ELR (cell line): ENCODE measurements at regions not wholly inside any gene's neighbourhood (a gene's known extent, or its start where the extent isn't known, plus 50 kb on each side); places are given as distances from the start of the nearest gene placed in this dataset.

ENCODE experiments used
- DNase-seq: peaks from one replicate; pipeline ENCODE4 v3.0.0-alpha.2; 2015; ENCODE audit warnings: low read depth

DNA sequence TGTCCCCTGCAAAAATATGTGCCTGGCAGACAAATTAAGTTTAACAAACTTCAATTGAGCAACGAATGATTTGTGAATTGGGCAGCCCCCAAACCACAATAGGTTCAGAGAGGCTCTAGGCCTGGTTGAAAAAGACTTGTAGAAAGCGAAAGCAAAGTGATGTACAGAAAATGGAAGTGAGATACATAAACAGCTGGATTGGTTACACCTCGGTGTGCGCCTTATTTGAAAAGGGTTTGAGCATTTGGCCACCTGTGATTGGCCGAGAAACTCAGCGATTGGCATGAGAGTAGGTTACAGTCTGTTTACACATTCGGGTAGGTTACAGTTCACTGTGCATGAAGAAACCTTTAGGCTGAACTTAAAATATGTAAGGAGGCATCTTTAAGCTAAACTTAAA, 136.9 kb downstream of the CD83 start:
- DNase-seq, result no peak

DNA sequence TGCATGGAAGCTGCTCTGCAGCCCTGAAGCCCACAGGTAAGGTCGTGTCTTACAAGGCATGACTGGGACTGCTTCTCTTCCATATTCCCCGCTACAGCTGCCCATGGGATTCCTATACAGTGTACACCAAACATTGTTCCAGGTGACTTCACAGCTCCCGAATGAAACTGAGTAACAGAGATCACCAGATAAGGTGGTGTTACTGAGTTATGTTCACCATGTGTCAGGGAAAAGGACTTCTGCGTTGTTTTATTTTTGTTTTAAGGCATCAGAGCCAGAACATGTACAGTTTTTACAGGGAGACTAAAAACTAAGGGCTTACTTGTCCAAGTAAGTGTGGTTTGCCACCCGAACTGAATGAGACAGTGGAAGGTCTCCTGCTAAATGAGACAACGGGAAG, 138.3 kb downstream of the CD83 start:
- no peak for DNase-seq

DNA sequence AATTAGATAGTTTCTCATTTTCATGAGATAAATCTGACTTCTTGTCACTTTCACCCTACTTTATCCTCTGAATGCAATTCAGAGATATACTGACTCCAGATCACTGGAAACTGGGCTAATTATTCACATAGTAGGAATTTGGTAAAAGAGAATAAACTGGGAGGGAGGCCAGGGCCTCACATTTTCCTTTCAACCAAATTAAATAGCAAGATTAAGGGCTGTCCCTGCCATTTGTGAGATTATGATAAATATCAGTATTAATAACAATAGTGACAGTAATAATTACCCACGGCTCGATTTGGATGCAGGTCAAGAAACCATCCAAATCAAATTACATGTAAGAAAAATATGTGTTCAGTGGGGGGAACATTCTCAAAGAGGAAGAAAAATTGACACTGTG, 140.5 kb downstream of the CD83 start:
- DNase-seq, result no peak

DNA sequence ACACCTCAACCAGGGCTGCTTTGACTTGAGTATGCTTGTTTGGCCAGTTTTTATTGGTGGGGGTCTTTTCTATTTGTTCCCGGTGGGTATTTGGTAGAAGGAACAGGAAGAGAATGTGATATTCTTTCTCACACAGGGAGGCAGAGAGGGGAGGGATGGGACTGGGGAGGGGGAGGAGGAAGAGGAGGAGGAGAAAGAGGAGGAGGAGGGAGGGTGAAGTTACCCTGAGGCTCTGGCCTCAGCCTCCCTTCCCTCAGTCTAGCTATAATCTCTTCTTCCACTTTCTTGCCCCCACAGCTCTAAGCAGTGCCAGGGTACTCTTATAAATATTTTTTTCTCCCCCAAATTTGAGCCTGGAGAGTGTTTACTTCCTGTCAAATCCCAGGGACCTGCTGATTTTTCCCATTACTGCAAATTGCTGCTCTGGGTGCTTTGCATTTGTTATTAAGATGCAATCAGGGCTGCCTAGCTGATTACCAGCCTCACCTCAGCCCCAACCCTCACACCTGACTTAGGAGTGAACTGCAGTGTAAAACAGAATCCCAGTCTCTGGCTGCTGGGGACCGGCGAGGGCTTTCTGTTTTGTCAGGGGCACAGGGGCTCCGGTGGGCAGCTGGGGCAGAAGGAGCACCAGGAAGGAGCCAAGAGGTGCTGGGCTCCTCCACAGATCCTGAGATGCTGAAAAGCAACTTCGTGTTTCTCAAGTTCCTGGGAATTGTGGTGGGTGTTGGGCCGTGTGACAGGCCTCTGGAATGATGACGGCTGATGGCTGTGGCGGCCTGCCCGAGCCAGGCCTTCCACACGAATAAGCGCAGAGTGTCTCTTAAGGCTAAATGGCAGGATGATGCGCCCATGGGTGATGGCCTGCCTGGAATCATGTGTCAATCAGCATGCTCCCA, 141.4 kb downstream of the CD83 start:
- DNase-seq, result no peak

DNA sequence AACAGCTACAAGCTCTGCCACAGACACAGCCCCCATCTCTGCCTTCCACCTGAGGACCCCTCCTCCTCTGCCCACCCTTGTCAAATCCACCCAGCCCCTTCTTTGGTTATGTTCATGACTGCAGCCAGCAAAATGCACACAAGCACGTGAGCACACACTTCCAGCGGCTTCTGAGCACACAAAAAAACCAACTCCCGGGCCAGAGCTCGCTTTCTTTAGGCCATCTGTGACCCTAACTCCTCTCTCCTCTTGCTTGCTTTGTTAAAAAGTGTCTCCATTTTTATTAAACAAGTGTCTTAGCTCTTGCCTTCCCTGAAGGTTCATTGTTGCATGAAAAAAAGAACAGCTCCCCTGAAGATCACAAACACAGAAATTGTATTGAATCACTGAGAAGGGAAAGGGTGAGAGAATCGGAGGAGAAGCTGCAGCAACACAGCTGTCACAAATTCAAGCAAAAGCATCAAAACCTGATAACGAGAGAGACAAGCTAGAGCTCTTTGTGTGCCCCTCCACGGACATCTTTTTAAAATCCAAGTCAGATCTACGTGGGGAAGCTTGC, 142.1 kb downstream of the CD83 start:
- no peak for DNase-seq

DNA sequence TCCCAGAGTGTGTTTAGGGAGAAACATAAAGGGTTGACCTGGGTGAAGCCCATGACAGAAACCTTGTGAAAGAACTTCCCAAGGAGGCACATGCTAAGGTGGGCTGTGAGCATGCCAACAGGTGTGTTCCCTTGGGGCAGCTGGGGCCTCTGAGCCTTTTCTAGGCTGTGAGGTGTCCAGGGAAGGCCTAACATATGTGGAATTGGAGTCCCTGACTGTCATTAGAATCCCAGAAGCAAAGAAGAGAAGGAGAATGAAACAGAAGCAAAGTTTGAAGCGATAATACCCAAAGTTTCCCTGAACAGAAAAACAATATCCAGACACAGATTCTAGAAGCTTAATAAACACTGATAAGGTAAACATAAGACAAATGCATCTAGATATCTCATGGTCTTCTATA, 143.3 kb downstream of the CD83 start:
- DNase-seq, result no peak

DNA sequence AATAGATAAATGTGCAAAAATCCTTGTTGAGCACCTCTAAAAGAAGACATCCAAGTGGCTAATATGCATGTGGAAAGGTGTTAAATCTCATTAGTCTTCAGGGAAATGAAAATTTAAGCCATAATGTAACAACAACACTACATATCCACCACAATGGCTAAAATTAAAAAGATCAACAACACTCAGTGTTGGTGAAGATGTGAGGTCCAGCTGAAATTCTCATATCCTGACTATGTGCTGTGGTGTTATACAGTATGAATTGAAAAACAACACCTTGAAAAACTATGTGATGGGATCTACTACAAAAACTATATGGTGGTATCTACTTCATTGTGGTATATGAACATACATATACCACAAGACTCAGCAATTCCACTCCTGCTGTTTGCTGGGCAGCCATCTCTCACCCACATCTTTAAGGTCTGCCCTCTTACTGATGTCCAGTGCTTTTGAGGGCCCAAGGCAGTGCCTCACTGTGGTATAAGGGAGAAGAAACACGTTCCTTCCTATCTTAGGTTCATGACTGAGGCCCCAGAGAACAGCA, 146.4 kb downstream of the CD83 start:
- no peak for DNase-seq

DNA sequence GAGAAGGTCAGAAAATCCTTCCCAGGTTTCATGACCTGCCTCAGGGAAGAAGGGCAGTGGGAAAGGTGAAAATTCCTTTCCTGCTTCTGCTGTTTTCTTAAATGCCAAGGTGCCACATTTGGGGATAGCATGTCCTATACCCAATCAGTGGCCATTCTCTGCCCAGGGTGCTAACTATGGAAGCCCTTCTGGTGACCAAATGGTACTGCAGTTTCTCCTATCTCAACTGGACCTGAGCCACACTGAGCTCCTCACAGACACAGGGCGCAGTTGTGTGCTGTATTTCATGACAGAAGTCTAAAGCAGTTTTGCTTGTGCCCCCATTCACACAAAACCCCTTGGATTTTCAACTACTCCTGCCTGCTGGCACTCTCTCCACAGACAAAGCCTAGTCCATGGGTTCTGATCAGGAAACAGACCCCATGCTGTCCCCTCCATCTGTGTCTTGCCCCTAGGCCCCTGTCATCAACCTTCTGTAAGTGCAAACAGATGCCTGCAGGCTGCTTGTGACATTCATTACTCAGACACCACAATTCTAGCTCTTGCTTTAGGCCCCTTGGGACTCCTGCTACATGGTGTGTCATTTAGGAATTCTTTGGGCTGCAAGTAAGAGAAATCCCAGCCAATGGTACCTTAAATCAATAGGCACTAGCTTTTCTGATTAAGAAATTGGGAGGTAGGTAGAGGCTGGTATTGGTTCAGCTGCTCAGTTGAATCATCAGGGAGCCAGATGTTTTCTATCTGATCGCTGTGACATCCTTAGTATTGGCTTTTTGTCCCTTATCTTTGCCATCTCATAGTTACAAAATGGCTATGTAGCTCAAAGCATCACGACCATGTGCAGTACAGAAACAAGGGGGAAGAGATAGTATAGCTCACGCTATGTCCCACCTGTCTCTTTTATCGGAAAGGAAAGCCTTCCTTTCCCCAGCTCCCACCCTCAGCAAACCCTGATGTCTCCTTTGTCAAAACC, 147.8 kb downstream of the CD83 start:
- DNase-seq, result peak; percentile 10

DNA sequence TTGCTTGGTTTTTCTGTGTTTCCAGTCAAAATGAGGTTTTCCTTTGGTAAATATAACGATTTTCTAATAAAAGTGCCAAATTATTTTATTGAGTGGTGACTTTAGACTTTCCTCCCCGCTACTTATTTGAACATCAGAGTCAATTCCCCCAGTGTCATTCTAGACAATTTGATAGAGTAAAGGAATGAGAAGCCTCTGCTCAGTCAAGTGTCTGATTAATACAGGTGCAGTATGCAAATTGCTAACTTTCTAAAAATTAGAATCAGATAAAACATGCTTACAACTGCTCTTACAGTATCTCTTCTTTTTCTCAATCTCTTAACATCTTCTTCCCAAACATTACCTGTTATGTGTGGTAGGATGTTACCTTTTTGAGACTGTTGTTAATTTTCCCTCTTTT, 148.7 kb downstream of the CD83 start:
- DNase-seq, result no peak

DNA sequence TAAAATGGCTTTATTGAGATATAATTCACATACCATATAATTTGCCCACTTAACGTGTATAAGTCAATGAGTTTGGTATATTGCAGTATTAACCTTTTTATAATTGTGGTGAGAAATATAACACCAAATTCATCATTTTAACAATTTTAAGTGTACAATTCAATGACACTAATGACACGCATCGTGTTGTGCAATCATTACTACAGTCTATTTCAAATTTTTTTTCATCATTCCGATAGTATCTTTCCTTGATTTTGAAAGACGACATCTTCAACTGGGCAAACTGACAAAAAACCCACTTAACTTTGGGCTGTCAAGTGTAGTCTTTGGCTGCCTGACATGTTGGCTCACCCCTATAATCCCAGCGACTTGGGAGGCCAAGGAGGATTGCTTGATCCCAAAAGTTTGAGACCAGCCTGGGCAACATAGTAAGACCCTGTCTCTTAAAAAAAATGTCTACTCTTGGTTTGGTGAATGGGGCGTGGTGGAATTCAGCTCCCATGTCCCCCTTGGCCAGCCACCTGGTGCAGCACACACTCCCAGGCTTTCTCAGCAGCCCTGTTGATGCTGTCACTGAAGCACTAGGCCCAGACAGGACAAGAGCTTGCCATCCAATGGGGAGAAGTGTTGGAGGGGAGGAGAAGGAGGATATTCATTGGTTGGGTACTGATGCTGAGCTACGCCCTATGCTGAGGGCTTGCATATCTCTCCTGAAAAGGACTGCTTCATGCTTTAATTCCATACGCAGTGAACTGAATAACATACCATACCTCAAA, 150.5 kb downstream of the CD83 start:
- no peak for DNase-seq

DNA sequence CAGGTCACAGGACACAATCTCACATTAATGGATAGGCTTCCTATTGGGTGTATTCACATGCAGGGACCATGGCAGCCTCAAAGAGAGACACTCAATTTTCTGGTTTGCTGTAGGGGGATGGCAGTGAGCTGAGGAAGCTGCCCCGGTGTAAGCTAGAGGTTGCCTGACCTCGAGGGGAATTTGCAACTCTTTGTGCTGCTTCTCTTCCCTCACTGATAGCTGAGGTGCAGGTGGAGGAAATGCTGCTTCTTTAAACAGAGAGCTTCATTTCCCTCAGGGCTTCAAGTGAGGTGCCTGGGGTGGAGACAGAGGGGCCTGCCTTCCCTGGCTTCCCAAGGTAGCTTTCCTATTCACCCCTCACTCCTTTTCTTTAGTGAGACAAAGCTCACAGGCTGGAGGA, 151.9 kb downstream of the CD83 start:
- no peak for DNase-seq

DNA sequence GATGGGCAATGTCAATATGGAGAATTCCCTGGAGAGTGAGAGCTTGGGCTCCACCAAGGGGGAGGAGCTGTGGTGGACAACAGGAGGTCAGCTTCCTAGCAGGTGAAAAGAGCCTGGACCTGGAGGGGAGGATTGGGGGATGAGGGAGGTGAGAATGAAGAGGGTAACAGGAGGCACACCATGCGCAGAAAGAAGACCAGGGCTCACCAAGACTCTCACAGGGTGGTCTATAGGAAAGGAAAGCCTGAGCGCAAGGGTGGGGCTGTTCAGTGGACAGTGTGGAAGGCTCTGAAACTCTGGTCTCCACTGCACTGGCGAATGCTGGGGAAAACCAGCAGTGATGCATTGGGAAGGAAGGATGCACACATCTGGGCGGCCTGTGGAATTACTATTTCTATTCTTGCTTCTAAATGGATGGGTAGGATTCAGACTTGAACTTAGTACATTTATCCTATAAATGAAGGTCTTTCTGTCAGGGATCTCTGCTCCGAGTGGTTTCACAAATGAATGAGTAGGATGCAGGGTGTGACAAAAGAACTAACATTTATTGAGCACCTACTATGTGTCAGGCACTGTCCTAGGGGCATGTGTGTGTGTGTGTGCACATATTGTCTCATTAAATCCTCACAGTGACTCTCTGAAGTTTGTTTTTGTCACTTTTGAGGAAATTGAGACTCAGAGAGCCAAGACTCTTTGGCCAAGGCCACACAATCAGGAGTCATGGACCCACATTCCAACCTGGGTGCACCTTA, 152.7 kb downstream of the CD83 start:
- no peak for DNase-seq

DNA sequence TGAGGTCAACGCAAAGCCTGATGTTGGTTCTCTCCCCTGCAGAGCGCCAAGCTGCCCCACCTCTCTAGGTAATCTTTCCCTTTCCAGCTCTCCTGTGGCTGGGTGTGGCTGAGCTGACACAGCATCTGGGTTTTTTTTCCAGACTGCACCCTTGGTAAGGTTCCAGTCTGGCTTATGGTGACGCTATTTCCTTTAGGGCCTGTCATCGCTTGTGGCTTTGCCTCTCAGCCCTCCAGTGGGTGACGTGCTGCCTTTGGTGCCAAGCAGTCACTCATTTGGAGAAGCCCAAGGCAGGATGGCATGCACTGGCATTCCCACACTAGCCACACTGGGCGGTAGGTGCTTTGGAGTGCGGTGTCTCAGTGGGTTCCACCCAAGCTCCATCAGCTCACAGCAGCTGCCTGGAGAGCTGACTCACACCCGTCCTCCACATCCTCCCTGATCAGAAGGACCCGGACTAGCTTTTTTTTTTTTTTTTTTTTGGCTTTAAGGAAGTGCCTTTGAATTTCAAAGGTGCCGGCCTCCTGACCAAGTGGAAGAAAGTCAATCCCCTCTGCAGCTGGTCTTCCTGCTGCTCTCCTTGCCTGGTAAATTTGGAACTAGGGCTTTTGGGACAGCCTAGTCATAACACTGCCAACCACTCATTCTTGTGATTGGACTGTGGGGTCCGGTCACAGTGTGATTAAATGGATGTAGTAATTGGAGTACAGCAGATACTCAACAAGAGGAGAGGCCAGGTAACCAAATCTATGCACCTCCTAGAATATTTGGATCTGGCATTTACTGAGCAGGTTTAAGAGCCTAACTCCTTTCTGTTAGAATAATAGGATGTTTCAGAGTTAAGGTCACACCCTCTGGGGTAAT, 153.6 kb downstream of the CD83 start:
- DNase-seq, result peak; percentile 94

DNA sequence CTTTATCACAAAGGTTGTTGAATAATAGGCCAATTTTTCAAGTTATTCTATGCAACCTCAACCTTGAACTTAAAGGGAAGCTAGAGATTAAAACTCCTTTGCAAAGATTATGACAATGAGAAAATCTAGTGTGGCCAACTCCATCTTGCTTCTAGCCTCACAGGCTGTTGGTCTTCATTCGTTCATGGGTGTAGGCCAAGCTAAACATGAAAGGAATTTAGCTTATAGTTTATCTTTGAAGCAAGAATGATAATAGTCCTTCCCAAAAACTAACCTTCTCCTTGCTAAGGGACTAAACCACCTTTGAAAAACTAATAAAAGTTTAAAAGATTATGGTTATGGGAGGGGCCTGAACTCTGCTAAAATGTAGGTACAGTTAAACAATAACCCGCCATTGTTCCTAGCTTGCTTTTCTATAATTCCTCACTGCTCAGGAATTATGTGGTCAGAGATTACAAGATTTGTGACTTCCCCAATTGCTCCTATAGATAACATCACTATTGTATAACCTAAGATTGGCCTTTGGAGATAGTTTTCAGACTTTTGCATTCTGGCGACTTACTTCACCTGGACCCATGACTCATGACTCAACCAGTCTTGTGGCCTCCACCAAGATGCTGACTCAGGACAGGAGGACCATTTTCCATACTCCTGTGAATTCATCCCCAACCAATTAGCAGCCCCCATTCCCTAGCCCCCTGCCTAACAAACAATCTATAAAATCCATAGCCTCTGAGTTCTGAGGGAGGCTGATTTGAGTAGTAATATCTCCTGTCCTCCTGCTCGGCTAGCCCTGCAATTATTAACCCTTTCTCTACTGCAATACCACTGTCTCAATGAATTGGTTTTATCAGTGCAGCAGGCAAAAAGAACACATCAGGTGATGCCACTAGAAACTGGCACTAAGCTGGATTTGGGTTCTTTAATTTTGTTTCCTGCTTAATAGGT, 154.5 kb downstream of the CD83 start:
- peak; percentile 84 for DNase-seq

DNA sequence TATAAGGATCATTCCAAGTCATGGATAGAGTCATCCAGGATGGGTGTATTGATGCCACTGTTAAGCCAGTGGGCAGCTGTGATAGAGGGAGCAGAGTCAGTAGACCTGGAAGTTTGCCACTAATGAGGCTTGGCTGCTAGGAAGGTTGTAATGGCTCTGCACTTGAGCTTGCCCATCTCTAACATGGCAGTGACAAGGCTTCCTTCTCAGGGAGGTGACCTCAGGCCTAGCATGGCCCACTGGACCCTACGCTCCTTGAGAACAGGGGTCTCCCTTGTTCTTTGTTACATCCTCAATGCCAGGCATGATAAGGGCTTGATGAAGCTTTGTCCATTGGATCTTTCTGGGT, 155.1 kb downstream of the CD83 start:
- DNase-seq, result no peak

DNA sequence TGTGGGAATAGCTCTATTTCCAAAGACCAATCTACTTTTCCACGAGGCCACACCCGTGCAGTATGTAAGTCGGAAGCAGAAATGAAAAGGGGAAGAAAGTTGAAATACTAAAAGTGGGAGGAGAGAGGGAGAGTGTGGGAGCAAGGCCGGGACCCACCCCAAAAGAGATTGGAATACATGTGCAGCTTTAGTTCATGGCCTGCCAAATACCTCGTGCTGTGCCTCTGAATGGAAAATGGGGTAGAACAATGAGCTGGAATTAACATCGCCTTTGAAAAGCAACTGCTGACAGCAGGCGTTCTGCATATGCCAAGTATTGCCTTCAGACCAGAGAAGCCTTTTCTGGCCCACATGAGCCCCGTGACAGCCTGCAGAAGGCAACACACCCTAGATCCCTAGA, 155.6 kb downstream of the CD83 start:
- no peak for DNase-seq

DNA sequence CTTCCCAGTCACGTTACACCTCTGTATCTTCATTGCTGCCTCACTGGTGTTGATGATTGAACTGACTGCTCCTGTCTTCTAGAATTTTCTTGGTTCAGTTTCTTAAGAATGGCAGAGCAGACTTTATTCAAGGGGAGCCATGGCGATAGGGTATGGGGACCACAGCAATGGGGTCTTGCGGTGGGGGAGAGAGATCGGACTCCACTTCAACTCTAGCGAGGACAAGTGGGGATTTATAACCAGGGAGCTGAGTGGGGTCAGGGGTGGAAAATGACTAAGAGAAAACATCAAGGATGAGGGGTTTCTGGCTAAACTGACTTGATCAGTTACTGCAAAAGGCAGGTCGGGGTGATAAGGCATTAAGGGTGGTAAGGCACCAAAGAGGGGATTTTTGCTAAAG, 156.4 kb downstream of the CD83 start:
- DNase-seq, result no peak

DNA sequence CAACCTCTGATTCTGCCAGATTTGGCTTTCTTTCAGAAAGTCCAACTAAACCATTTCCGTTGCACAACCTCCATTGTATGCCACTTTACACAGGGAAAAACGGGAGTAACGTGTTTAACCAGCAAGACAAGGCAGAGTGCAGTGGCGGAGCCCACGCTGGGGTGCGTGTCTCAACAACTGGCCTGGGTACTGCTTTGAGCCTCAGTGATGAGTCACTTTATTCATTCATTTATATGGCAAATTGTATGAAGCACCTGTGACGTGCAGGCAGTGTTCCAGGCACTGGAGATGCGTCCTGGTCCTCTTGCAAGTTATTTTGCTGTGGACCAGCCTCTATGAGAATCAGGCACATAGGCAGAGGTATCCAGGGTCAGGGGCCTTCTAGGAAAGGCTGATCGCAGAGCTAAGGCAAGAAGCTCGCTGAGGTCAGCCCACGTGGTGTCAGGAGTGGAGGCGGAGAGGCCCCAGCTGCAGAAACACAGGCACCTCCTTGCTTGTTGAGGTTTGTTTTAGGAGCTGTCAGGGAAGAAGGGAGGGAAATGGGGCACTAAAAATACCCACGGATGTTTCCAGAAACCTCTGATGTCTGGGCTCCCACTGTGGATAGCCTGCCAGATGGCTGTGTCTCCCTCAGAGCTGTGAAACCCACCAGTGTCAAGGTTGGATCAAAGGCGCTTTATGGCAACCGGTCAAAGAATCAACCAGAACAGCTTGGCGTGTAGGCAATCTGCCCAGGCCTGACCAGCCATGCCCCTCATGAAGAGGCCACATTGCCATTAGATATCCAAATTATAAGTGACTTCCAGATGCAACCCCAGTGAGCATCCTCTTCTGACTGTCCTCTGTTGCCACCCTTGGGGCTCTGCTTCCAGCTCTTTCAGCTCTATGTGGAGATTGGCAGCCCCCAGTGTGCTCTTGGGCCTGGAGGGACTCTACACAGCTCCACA, 157.2 kb downstream of the CD83 start:
- no peak for DNase-seq
